Activated CD8-positive, alpha-beta memory T cell treated with anti-CD3 and anti-CD28 coated beads for 36 hours (primary cell): ENCODE measurements at regions not wholly inside any gene's neighbourhood (a gene's known extent, or its start where the extent isn't known, plus 50 kb on each side); places are given as distances from the start of the nearest gene placed in this dataset.

ENCODE experiments used
- CTCF ChIA-PET: fragments of 350-600 bp; sonication (Branson Sonifier 250); formaldehyde crosslinking; loops from one replicate; lab custom pipeline; 2021; ENCODE audit warnings: antibody characterized with exemption; lab: Charles Lee
- POLR2A ChIA-PET: fragments of 350-600 bp; sonication (Branson Sonifier 250); formaldehyde crosslinking; loops from one replicate; lab custom pipeline; 2021; ENCODE audit warnings: antibody characterized with exemption; lab: Charles Lee

DNA sequence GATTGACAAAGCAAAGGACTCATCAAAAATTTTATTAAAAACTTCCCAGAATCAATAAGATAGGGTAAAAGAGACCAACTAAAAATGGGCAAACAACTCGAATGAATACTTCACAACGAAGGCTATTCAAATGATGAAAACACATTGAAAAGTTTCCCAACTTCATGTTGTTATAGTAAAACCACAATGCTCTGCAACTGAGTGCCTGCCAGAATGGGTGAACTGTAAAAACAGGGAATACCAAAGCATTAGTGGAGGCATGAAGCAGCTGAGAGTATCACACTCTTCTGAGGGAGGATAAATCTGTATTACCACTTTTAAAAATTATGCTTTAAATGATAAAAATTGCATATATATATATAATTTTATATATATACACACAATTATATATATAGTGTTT, 1214.7 kb downstream of the SORCS3 start:
- ChIA-PET CTCF (no interaction called here), POLR2A (no interaction called here)

DNA sequence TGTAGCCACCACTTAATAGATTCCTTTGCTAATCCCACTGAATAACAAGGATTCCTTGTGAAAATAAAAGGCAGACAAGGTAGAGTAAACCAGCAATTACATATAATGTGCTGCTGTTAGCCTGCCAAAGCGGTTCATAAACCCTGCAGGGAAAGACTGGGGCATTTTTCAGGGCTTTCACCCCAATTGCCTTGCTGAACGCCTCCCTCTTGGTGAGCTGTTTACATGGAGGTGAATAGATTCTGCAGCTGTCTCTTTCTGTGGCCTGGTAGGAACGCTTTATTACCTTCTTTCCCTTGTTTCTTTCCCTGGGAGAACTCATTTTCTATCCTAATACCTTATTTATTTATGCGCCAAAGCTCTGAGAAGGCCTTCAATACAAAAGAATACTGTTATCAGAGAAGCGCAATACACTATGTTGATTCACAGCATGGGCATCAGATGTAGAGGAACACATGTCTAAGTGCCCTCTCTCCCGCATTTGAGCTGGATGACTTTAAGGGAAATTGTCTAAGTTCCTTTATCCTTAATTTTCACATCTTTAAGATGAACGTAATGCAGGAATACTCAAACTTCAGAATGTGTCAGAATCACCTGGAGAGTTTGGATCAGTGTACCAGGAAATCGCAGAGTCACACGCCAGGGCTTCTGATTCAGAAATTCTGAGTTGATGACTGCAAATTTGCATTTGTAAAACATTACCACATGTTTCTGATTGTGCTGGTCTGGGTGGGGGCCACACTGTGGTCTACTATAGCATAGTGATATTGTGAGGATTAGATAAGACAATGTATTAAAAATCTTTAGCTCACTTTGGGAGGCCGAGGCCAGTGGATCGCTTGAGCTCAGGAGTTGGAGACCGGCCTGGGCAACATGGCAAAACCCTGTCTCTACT, 1203.8 kb downstream of the SORCS3 start:
- ChIA-PET CTCF (no interaction called here), POLR2A (no interaction called here)

DNA sequence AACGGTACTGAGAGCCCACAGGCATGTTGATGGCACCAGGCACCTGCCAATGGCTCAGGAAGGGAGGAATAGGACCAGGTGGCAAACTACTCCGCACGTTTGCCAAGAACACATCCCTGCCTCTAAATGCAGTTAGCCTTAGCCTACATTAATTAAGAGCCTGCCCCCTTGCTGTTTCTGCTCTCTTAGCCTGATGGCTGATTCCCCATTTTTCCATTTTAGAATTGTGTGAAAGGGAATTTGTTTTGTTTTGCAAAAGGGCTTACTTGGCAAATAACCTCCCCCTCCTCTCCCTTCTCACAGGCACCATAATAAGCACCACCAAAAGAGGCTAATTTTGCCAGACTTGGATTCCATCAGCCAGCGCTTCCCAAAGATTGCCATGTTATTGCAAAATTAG, 1203.2 kb downstream of the SORCS3 start:
- ChIA-PET CTCF (no interaction called here), POLR2A (no interaction called here)

DNA sequence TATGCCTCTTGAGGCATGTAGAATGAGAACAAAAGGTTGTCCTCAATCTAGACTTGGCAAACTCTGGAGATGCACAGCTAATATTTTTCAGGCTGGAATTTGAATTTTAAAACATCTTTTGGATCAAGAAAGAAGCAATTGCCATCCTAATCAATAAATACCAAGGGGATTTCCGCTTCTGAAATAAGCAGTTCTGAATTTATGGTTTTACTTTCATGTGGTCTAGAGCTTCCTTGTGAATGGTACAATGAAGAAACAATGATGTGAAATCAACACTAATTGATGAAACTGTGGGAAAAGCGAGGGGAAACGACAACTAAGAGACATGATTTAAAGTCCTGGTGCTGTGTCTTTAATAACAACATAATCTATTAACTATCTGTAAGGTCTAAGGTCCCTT, 1202.7 kb downstream of the SORCS3 start:
- ChIA-PET CTCF (no interaction called here), POLR2A (no interaction called here)

DNA sequence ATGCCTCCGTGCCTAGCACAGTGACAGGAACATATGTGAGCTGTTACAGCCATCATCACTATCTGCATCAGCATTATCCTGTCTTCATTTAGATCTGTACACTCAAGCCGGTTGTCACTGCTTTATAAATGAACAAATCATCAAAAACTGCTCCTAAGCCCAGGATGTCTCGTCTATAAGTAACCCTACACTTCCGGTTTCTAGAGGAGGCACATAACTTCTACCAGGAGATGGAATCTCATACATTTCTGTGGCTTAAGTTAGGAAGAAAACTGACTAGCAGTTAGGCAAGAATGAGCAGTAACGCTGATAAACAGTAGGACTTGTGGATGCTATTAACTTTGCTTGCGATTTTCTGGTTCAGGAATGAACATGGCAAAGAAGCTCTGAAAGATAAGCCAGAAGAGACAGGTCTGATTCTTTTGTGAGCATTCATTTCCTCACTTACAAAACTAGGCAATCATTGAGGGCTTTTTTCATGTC, 1199.2 kb downstream of the SORCS3 start:
- ChIA-PET POLR2A (no interaction called here), CTCF (no interaction called here)

DNA sequence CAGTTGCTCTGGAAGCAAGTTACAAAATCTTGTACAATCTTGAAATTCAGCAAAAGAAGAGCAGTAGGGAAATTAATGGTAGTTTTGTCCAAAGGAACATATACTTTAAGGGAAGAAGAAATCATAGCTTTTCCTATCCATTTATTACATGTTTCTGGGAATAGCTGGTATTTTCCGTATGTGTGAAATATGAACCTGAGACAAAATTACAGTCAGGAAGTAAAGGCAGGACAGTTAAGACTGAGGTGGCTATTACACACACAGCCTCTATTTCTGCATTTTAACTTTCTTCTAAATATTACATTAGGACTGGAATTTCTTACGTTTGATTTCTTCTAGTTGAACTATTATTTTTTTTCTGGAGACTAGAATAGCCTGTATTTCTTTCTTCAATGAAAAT, 1197.3 kb downstream of the SORCS3 start:
- POLR2A ChIA-PET: no interaction called here
- CTCF ChIA-PET: no interaction called here

DNA sequence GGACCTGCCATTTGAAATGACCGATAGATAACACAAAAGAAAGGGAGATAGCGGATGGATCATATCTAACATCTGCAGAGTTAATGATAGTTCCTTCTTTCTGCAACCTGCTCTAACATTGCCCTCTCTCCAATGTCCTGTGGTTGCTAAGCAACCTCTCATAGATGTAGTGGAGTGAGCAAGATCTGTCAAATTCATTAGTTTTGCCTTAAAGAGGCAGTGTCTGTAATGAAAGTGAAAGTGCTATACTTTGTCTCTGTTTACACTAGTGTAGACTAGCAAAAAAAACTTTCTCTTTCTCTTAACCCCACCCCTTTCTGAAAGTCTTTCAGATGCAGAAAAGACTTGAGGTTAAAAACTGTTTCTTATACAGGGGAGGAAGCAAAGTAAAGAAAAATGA, 1196.9 kb downstream of the SORCS3 start:
- ChIA-PET CTCF (no interaction called here), POLR2A (no interaction called here)

DNA sequence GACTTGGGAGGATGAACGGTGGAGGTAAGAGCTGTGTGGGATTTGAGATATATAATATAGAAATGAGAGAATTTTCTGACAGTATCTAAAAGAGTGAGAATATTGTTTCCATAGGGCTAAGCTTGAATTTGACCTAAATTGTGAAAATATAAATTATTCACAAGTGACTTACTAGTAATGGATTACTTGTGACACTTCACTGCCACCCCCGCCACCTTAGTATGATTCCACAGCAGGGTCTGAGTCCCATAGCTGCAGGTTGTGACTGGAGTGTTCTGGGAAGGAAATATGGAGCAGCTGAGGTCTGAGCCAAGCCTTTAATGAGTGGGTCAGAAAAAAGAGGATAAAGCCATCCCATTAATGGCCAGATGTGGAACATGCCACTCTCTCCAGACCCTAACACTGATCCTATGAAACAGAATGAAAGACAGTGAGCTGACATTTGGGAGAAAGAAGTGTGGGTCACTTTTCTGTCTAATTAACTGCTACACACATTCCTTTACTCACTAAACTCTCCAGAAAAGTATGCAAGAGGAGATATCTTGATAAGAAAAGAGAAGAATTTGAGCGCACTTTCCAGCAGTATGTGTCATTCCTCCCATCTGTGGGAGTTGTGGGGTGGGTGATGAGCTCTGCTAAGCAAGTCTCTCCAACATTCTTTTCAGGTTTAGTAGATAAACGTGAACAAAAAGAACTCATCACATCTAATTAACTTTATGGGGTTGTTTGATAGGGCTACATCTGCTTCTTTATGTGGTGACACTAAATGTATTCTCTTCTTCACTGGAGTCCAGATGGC, 1193.4 kb downstream of the SORCS3 start:
- CTCF ChIA-PET: interaction anchor here (0.6 kb wide), 1 partner anchor 445 kb away, joined by 3 read pairs; no protein-coding TSS in a partner anchor
- POLR2A ChIA-PET: no interaction called here

DNA sequence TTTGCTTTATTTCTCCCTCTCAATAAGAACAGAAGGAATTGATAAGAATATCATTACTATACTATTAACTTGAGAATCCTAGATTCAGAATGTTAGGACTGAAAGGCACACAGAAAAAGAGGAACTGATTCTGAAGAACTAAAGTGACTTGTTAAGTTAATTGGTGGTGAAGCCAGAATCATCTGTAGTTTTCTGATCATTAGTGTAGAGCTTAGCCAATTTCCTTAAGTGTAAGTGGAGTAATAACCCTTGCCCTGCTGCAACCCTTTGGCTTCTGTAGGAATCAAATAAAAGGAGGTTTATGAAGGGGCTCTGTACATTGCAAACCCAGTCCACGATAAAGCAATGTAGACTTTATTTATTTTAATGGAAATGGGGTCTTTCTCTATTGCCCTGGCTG, 1186.0 kb downstream of the SORCS3 start:
- ChIA-PET POLR2A (no interaction called here), CTCF (interaction anchor here (0.5 kb wide), 1 partner anchor 21 kb away, joined by 5 read pairs; no protein-coding TSS in a partner anchor)

DNA sequence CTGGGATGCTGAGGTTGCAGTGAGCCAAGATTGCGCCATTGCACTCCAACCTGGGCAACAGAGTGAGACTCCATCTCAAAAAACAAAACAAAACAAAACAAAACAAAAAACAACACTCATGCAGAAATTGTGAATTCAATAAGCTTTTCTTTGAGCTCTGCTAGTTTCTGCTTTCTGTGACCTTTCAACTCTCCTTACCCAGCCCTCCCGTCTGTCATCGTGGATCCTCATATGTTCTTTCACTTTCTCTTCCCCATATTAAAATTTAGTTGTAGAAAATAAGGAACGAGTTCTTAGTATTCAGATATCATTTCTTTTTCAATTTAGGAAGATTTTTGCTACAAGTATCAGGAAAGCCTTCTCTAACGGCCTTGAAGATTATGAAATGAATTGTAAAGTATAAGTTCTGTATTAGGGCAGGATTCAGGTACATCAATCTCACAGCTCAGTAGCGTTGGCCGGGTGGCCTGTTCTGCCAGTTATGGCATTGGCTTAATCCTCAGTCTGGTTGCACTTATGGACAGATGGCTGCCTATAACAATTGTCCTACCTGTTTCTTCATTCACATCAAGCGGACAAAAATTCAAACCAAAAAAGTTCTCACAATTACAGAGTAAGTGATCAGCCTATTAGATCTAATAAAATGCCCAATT, 1167.0 kb downstream of the SORCS3 start:
- CTCF ChIA-PET: no interaction called here
- POLR2A ChIA-PET: no interaction called here

DNA sequence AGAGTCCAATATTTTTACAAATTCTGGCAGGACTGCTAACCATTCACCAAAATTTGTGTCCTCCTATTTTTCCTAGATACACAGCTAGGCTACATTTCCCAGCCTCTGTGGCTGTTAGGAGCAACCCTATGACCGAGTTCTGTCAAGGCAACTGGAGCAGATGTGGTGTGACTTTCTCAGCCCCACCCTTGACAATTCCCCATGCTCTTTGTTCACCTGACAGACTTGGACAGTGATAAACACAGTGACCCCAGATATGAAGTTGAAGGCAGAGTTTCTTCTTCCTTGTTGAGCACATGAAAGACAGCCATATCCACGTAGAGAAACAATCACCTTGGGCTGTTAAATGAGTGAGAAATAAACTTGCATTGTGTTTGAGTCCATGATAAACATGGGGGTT, 1162.1 kb downstream of the SORCS3 start:
- CTCF ChIA-PET: no interaction called here

DNA sequence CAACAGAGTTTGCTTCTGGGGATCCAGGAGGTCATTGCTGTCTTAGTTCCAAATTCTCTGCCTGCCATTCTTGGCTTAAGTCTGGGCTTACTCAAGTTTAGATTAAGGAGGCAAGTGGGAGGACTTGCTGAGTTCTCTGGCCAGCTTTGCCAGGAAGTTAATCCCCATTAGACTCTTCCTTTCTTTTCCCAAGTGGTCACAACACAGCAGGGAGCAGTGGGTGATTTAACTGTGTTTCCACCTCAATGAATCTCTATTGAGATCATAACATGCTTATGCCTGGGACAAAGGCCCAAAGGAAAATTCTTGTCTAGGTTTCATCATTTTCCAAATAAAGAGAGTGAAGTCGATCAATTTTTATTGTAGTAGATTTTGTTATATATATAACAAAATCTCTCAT, 1159.6 kb downstream of the SORCS3 start:
- POLR2A ChIA-PET: no interaction called here
- CTCF ChIA-PET: no interaction called here

More for the DNA sequence above, 1162.1 kb downstream of the SORCS3 start:
- POLR2A ChIA-PET: no interaction called here

DNA sequence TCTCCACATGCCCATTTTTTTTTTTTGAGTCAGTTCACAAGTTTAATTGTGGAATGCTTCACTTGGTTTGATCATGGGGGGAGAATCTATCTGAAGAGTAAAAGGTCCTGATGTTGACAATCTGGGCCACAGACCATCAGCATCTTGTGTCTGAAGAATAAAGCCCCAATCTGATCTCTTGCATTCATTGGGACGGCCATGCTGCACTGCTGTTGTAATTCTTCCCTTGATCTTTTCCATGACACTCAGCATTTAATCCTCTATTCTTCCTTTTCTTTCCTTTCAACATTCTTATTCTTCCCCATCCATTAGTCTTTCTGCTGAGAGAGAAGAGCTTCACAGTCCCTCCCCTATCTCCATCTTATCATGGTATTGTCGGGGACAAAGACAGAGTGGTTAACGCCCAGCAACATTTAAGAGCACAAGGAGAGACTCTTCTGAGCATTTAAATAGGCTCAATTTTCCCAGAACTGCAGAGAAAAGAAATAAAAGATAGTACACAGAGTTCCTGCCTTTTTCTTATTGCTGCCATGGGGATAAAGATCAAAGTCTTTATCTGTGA, 1157.3 kb downstream of the SORCS3 start:
- ChIA-PET CTCF (no interaction called here), POLR2A (no interaction called here)

DNA sequence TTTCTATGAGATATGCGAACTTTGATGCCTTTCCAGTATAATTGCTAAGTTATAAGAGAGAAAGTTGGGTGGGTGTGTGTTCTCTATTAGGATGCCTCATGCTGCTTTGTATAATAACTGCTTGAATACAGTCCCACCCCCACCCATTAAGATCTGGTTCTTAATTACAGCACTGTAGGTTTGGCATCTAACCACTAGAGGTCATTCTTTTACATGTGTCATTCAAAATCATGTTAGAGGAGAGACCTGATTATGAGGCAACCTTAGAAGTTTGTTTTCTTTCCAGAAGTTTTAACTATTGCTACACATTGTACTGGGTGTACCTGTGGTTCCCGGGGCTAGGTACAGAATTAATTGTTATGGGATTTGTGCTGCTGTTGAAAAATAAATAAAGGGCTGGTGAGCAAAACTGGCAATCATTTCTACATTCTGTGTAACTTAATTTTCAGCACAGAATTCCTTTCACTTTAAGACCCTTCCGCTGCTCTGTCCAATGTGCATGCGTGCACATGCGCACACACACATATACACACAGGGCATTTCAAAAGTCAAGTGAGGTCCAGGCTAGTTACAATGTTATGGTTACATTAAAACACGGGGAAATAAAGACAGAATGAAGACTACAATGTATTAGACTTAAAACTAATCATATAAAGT, 1156.3 kb downstream of the SORCS3 start:
- POLR2A ChIA-PET: no interaction called here
- CTCF ChIA-PET: no interaction called here

DNA sequence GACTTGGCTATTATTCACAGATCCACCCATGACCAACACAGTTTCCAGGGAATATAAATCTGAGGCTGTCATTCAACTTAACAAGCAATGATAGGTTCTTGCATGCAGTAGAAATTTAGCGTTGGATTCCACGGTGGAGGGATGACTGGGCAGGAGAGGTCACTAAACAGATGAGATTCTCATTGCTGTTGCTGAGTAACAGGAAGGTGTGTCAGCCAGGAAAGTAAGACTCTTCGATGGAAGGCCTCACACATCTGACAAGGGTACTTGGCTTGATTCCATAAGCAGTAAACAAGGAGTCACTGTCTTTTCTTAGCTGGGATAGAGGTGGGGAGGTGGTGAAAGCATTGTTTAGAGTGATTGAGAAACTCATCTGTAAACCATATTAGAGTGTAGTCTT, 1152.0 kb downstream of the SORCS3 start:
- ChIA-PET POLR2A (no interaction called here), CTCF (no interaction called here)

DNA sequence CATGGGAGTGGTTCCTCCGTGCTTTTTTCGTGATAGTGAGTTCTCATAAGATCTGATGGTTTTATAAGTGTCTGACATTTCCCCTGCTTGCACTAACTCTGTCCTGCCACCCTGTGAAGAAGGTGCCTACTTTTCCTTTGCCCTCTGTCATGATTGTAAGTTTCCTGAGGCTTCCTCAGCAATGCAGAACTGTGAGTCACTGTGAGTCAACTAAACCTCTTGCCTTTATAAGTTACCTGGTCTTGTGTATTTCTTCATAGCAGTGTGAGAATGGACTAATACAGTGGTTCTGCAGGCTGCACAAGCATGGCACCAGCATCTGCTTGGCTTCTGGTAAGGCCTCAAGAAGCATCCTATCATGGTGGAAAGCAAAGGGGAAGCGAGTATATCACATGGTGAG, 1144.6 kb downstream of the SORCS3 start:
- POLR2A ChIA-PET: no interaction called here

DNA sequence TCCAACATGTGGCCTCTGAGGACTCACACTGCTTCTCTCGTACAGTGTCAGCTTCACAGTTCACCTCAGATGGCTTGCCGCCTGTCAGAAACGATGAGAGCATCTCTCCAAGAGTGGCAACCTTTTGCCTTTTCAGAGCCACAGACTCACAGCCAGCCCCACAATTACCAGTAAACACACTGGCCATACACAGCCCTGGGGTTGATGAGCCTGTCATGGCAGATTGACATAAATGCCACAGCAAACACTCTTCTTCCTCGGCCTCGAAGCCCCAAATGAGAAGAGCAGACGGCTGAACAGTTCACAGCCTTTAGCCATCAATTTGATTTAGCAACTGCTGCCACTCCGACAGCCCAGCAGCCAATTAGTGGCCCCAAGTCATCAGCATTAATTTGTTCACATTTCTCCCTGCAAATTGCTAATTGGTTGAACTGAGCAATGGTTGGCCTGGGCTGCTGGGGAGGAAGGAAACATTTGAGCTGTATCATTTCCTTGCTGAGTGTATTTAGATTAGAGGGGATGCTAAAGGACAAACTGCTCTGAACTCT, 1142.9 kb downstream of the SORCS3 start:
- ChIA-PET CTCF (no interaction called here), POLR2A (no interaction called here)

More for the DNA sequence above, 1144.6 kb downstream of the SORCS3 start:
- CTCF ChIA-PET: no interaction called here

DNA sequence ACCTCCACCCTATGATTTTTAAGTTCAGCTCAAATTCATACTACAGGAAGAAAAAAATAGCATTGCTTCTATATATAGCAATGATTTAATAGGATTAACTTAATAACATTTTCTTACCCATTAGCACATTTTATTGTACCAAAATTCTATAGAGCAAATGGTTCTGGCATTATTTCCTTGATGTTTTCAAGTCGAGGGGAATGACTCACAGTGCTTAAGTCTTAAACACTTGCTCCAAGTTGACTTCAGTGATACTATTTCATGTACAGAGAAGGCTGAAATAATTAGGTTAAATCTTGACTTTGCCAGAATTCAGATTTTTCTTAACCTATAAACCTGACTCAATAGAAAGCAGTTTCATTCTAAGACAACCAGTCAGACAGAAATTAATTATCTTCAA, 1133.8 kb downstream of the SORCS3 start:
- CTCF ChIA-PET: no interaction called here
- POLR2A ChIA-PET: no interaction called here

DNA sequence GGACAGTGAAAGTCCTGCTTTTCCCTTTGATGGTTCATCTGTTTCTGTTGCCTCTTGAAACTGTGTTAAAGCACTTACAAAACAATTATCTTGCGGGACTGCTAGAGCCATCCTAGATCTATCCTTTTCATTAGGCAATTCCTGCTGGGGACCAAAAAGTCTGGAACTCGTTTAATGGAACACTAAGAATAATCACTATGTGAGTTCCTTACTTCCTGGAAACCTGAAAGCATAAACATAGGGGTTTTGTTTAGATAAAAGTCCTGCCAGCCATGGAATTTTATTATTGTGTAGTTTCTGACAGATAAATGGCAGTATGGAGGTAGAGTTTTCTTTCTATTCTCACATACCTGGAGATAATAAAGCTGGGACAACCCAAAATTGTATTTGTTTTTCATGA, 1133.3 kb downstream of the SORCS3 start:
- CTCF ChIA-PET: no interaction called here
- POLR2A ChIA-PET: no interaction called here
